ENCODE measurements at regions not wholly inside any gene's neighbourhood (a gene's known extent, or its start where the extent isn't known, plus 50 kb on each side); places are given as distances from the start of the nearest gene placed in this dataset.

DNA sequence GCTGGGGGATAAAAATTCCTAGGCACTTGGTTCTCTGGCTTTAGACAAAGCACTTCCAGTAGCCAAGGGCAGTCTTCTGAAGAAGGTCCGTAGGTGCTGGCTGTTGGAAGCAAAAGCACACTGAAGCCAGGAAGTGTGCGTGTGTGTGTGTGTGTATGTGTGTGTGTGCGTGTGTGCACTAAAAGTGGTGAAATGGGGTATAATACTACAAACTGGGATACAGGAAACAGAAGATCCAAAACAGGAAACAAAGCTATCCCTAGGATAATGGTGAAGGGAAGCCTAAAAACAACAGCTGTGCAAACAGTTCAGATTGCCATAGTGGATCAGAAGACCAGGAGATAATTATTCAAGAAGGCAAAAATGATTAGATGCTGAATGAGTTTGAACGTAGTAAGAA is 103.4 kb downstream of the IL20RB start:
- no peak for TF ChIP-seq GATA2 (IDR thresholded peaks at IDR 0.05; ENCODE audit: low read depth, low read length)
- no peak for TF ChIP-seq GATA3 (IDR thresholded peaks at IDR 0.05; ENCODE audit: low read depth, low read length)

GRCh38 chr3:137062250-137062649 is 104.5 kb downstream of the IL20RB start:
- TF ChIP-seq GATA2 (IDR thresholded peaks at IDR 0.05; ENCODE audit: low read depth, low read length) = no peak

DNA sequence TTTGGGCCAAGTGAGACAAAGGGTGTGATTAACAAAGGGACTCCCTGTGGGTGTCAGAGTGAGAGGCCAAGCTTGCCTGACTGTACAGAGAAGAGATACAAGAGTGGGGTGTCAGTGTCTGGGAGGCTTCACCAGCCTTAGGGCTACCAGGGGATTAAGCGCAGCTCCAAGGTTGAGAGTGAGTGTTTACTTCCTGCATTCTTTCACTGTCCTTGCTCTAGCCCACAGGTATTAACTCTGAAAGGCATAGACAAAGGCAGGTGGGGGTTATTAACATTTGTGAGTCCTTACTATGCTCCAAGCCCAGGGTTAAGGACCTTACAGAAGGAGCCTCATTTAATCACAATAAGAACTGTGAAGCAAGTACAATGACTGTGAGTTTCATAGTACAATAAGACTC is 107.6 kb downstream of the IL20RB start:
- TF ChIP-seq GATA2 (IDR thresholded peaks at IDR 0.05; ENCODE audit: low read depth, low read length) = no peak
- TF ChIP-seq GATA3 (IDR thresholded peaks at IDR 0.05; ENCODE audit: low read depth, low read length) = no peak

- no peak for TF ChIP-seq GATA2 (IDR thresholded peaks at IDR 0.05; ENCODE audit: low read depth, low read length)
- no peak for TF ChIP-seq GATA3 (IDR thresholded peaks at IDR 0.05; ENCODE audit: low read depth, low read length)
Measured at GRCh38 chr3:137066092-137066491, 108.3 kb downstream of the IL20RB start.

DNA sequence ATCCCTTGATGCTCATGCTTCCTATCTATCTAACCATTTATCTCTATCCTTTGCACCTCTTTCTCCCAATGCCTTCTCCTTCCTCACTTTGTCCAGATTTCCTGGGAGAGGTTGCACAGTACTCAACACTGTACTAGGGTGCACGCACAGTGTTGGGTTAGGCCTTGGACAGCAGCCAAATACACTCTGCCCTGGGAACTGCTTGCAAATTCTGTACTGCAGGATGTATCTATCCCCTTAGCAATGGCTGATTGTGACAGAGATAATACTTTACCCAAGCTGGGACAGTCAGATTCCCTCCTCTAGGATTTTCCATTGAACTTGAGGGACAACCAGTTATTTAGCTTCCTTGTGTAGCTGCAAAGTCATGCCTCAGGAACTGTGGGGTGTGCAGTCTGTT is 113.3 kb downstream of the IL20RB start:
- peak; percentile 62; the same call in 1 of the 2 replicates for TF ChIP-seq GATA3 (IDR thresholded peaks at IDR 0.05; ENCODE audit: low read depth, low read length)
- TF ChIP-seq GATA2 (IDR thresholded peaks at IDR 0.05; ENCODE audit: low read depth, low read length) = peak; percentile 81

DNA sequence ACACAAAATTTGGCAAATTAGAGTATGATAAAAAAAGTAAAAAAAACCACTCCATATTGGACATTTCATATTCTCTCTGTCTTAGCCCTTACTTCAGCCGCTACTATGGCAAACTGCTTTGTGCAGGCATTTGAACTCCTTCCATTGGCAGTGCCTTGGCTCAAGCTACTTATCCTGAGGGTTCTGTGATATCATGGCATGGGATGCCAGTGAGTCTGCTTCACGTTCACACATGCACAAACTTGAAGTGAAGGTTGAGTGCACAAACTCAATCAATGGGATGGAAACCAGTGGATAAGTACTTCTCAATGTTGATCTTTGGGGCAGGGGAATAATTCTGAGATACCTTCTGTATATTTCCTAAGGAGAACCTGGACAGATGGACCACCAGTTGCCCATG is 117.2 kb downstream of the IL20RB start:
- TF ChIP-seq GATA3 (IDR thresholded peaks at IDR 0.05; ENCODE audit: low read depth, low read length) (no peak), GATA2 (IDR thresholded peaks at IDR 0.05; ENCODE audit: low read depth, low read length) (no peak)

DNA sequence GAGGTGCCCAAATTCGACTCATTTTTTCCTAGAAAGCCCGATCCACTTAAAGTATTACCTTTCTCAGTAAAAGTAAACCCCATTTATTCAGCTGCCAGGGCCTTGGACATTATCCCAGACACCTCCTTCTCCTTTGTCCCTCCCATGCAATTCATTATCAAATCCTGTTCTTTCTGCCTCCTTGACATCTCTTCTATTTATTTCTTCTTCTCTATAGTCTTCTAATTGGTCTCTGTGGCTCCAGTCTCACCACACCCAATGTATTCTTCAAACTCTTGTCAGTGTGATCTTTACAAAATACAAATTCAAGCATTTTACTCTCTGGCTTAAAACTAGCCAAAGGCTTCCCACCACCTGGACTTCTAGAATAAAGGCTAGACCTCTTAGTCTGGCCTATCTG is 120.3 kb downstream of the IL20RB start:
- TF ChIP-seq GATA3 (IDR thresholded peaks at IDR 0.05; ENCODE audit: low read depth, low read length) (no peak), GATA2 (IDR thresholded peaks at IDR 0.05; ENCODE audit: low read depth, low read length) (no peak)

- no peak for TF ChIP-seq GATA2 (IDR thresholded peaks at IDR 0.05; ENCODE audit: low read depth, low read length)
- TF ChIP-seq GATA3 (IDR thresholded peaks at IDR 0.05; ENCODE audit: low read depth, low read length) = no peak
Measured at GRCh38 chr3:137079571-137079970, 121.8 kb downstream of the IL20RB start.

DNA sequence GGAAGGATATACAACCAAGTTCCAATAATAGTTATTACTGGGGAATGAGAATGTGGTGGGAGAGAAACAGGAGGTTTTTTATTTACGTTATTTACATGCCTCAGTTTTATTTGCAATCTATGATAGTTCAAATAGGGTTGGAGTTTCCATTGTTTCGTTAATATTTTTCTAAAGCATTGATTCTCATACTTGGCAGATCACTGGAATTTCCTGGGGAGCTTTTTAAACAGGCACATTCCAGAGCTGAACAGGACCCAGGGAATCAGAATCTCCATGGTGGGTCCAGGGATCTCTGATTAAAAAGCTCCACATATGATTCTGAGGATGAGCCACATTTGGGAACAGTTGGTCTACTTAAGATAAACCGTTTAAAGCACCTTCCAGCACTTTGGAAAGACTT is 123.9 kb downstream of the IL20RB start:
- TF ChIP-seq GATA3 (IDR thresholded peaks at IDR 0.05; ENCODE audit: low read depth, low read length) (no peak), GATA2 (IDR thresholded peaks at IDR 0.05; ENCODE audit: low read depth, low read length) (no peak)

DNA sequence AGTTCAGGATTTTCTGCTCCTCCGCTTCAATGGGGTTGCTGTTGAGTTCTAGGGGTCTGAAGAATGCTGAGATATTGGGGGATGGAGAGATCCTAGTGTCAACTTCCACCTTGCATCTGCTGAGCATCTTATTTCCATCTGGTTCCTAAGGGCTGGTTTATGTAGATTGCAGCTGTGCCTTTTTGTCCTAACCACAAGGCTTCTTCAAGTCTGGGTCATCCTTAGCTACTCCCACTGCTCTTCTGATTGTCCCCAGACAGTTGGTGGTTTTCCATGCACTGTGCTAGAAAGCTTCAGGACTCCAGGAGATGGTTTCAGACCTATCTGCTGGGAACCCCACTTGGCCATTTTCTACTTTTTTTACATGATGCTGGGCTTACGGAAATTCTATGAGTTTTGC is 125.0 kb downstream of the IL20RB start:
- TF ChIP-seq GATA3 (IDR thresholded peaks at IDR 0.05; ENCODE audit: low read depth, low read length) (no peak), GATA2 (IDR thresholded peaks at IDR 0.05; ENCODE audit: low read depth, low read length) (no peak)

DNA sequence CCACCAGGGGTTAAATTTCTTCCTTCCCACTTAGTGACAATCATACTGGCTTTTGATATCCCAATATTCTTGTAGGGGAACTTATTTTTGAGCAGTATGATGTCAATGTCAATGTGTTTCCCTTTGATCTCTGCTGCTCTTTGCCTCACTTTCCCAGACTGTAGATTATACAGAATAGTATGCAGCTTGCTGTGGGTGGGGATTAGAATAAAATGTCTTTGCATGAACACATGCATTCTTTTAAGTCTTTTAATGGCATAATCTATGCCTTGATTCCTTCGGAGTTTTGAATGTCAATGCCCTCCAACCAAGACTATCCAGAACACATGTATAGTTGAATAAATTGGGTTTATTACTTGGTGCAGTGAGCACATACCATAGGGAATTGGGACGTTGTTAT is 125.5 kb downstream of the IL20RB start:
- no peak for TF ChIP-seq GATA3 (IDR thresholded peaks at IDR 0.05; ENCODE audit: low read depth, low read length)
- TF ChIP-seq GATA2 (IDR thresholded peaks at IDR 0.05; ENCODE audit: low read depth, low read length) = no peak

DNA sequence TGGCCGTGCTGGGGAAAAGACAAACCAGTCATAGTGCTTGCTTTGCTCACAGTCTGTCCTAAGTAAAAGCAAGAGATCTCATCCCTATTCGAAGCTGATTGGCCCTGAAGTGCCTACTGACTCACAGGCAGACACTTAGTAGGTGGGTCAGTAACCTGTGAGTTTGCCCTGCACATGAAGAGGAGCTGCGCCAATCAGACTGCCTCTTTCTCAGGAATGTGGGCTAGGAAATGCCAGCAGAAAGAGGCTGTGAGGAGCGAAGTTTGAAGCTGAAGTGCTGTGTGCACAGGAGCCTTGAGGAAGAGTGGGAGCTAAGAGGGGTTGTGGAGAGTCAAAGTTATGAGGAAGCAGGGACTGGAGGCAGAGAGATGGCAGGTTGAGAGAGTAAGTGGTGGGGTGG is 126.8 kb downstream of the IL20RB start:
- TF ChIP-seq GATA3 (IDR thresholded peaks at IDR 0.05; ENCODE audit: low read depth, low read length) = no peak
- TF ChIP-seq GATA2 (IDR thresholded peaks at IDR 0.05; ENCODE audit: low read depth, low read length) = no peak

- TF ChIP-seq GATA2 (IDR thresholded peaks at IDR 0.05; ENCODE audit: low read depth, low read length) = no peak
- TF ChIP-seq GATA3 (IDR thresholded peaks at IDR 0.05; ENCODE audit: low read depth, low read length) = no peak
Measured at GRCh38 chr3:137097386-137097785, 139.6 kb downstream of the IL20RB start.

DNA sequence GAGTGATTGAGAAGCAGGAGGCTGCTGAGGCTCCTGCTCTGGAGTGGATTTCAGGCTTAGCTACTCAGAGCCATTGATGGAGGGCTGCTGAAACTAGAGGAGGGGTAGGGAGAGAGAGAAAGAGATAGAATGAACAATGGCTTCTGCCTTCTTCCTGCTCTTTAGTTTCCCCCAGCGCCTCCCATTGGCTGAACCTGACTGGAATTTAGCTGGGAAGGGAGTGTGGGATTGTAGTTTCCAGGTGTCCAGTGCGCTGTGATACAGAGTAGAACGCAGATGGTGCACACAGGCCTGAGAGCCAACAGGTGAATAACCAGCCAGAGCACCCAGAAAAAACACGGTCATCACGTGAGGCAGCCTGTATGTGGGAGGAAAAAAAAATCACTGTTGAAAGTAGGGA is 140.1 kb downstream of the IL20RB start:
- TF ChIP-seq GATA3 (IDR thresholded peaks at IDR 0.05; ENCODE audit: low read depth, low read length) (no peak), GATA2 (IDR thresholded peaks at IDR 0.05; ENCODE audit: low read depth, low read length) (no peak)

DNA sequence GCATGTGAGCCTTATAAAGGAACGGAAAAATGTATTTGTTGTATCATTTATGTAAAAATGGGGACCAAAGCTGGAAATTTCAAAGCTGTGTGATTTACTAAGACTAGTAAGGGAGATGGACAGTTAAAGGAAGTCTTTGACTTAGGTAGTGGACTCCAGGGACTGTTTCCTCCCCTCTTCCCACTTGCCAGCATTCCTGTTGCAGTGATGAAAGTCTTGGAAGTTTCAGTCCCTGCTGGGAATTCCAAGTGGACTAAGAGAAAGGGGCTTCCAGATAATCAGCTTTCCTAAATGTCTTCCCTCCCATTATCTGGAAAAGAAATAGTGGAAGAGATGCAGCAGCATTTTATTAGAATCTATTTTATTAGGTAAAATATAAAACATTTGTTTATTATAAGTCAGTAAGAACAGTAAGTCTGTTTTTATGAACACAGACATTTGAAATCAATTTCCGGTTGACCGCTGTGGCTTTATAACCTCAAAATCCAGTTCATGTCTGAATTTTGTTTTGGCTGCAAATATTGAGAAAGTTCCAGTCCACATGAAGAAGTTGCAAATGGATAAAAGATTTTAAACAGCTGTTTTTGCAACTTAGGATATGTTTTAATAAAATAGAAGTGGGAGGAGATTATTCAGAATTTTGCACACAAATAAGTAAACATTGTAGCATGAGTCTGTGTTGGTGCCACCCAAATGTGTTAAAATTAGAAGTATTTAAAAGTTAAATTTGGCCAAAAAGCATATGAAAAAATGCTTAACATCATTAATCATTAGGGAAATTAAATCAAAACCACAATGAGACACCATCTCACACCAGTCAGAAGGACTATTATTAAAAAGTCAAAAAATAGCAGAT is 141.8 kb downstream of the IL20RB start:
- TF ChIP-seq GATA2 (IDR thresholded peaks at IDR 0.05; ENCODE audit: low read depth, low read length) (no peak), GATA3 (IDR thresholded peaks at IDR 0.05; ENCODE audit: low read depth, low read length) (no peak)

GRCh38 chr3:137100326-137100725 is 142.5 kb downstream of the IL20RB start:
- no peak for TF ChIP-seq GATA2 (IDR thresholded peaks at IDR 0.05; ENCODE audit: low read depth, low read length)
- TF ChIP-seq GATA3 (IDR thresholded peaks at IDR 0.05; ENCODE audit: low read depth, low read length) = no peak

All from SH-SY5Y (cell line).